ENCODE measurements at regions not wholly inside any gene's neighbourhood (a gene's known extent, or its start where the extent isn't known, plus 50 kb on each side); places are given as distances from the start of the nearest gene placed in this dataset.
"Not testable (repeated sequence)": the region's sequence is repeated elsewhere in the genome, so short reads cannot be mapped to it uniquely, and the experiment has no call there.

GRCh38 chr21:20207335-20207734, 790.9 kb upstream of the NCAM2 start:
- intact Hi-C loops (cut with DNase I) = no loop called here
- DNase-seq = no peak
- ATAC-seq = no peak

- DNase-seq (no peak), ATAC-seq (no peak)
- intact Hi-C loops (cut with DNase I) = no loop called here
These were observed 782.2 kb upstream of the NCAM2 start for GRCh38 chr21:20215959-20216358.

- intact Hi-C loops (cut with DNase I) = no loop called here
- DNase-seq = no peak
- ATAC-seq = no peak
These were observed 777.6 kb upstream of the NCAM2 start for GRCh38 chr21:20220586-20220985.

- ATAC-seq; DNase-seq; intact Hi-C loops (cut with DNase I): not testable (repeated sequence)
These were observed 776.2 kb upstream of the NCAM2 start for GRCh38 chr21:20221981-20222380.

- DNase-seq; ATAC-seq; intact Hi-C loops (cut with DNase I): not testable (repeated sequence)
These were observed 761.6 kb upstream of the NCAM2 start for GRCh38 chr21:20236649-20237048.

GRCh38 chr21:20249401-20249800, 748.8 kb upstream of the NCAM2 start:
- intact Hi-C loops (cut with DNase I) = no loop called here
- no peak for DNase-seq
- no peak for ATAC-seq

- no peak for DNase-seq
- intact Hi-C loops (cut with DNase I) = loop anchor here in 1 of 2 donors (10.0 kb wide), 1 partner anchor 414 kb away; no protein-coding TSS in a partner anchor
These were observed 747.9 kb upstream of the NCAM2 start for GRCh38 chr21:20250337-20250736.

GRCh38 chr21:20253261-20253660, 744.9 kb upstream of the NCAM2 start:
- ATAC-seq = no peak

More at GRCh38 chr21:20250337-20250736, 747.9 kb upstream of the NCAM2 start:
- ATAC-seq = no peak

GRCh38 chr21:20254964-20255363, 743.2 kb upstream of the NCAM2 start:
- intact Hi-C loops (cut with DNase I) = loop anchor here in 1 of 2 donors (10.0 kb wide), 1 partner anchor 410 kb away; no protein-coding TSS in a partner anchor
- ATAC-seq = no peak
- no peak for DNase-seq

More at GRCh38 chr21:20253261-20253660, 744.9 kb upstream of the NCAM2 start:
- intact Hi-C loops (cut with DNase I) = loop anchor here in 1 of 2 donors (10.0 kb wide), 1 partner anchor 412 kb away; no protein-coding TSS in a partner anchor
- DNase-seq = no peak

- intact Hi-C loops (cut with DNase I) = loop anchor here in 1 of 2 donors (10.0 kb wide), 1 partner anchor 408 kb away; no protein-coding TSS in a partner anchor
- ATAC-seq = no peak
- no peak for DNase-seq
These were observed 741.0 kb upstream of the NCAM2 start for GRCh38 chr21:20257052-20257740.

- intact Hi-C loops (cut with DNase I) = loop anchor here in 1 of 2 donors (10.0 kb wide), 1 partner anchor 406 kb away; no protein-coding TSS in a partner anchor
- ATAC-seq (peak in 1 of 2 donors; percentile 10), DNase-seq (no peak)
These were observed 739.7 kb upstream of the NCAM2 start for GRCh38 chr21:20258542-20258941.

- ATAC-seq (peak; percentile 55 to 93), DNase-seq (peak; percentile 24)
- intact Hi-C loops (cut with DNase I) = loop anchor here in 1 of 2 donors (10.0 kb wide), 1 partner anchor 406 kb away; no protein-coding TSS in a partner anchor
These were observed 739.0 kb upstream of the NCAM2 start for GRCh38 chr21:20259031-20259867.

GRCh38 chr21:20260124-20260523, 738.1 kb upstream of the NCAM2 start:
- intact Hi-C loops (cut with DNase I) = no loop called here
- DNase-seq = no peak
- ATAC-seq = peak in 1 of 2 donors; percentile 55

- intact Hi-C loops (cut with DNase I) = no loop called here
- DNase-seq (no peak), ATAC-seq (no peak)
These were observed 736.8 kb upstream of the NCAM2 start for GRCh38 chr21:20261364-20261763.

- ATAC-seq (no peak), DNase-seq (no peak)
- intact Hi-C loops (cut with DNase I) = no loop called here
These were observed 732.3 kb upstream of the NCAM2 start for GRCh38 chr21:20265707-20266440.

- intact Hi-C loops (cut with DNase I) = no loop called here
- DNase-seq (no peak), ATAC-seq (no peak)
These were observed 731.8 kb upstream of the NCAM2 start for GRCh38 chr21:20266441-20266710.

- ATAC-seq = no peak
- DNase-seq = no peak
- intact Hi-C loops (cut with DNase I) = no loop called here
These were observed 727.7 kb upstream of the NCAM2 start for GRCh38 chr21:20270365-20271055.

GRCh38 chr21:20272791-20273362, 725.3 kb upstream of the NCAM2 start:
- DNase-seq (no peak), ATAC-seq (no peak)
- intact Hi-C loops (cut with DNase I) = no loop called here

GRCh38 chr21:20276377-20276776, 721.8 kb upstream of the NCAM2 start:
- no peak for DNase-seq
- intact Hi-C loops (cut with DNase I) = no loop called here
- no peak for ATAC-seq
